ENCODE measurements at regions not wholly inside any gene's neighbourhood (a gene's known extent, or its start where the extent isn't known, plus 50 kb on each side); places are given as distances from the start of the nearest gene placed in this dataset.

DNA sequence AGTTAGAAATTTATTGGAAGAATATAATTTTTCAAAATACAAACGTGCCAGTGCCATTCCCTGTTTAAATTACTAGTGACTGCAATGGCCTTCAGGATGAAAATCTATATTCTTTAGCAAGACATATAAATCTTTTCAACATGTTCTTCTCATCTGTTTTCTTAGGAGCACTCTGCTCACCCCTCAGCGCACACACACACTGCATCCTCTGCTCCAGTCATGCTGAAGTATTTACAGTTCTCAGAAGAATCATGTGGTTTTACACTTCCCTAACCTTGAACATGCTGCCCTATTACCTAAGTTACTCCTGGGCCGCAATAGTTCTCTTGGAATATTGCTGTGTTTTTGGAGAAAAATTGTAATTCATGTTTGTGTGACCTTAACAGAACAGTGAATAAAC, 820.6 kb downstream of the CDH8 start:
- Mint-ChIP-seq H3K4me1 (ENCODE audit: low read depth) (no peaks in the 10 kb centered on the region), H3K9me3 (ENCODE audit: insufficient read depth) (peaks cover 12% of the 10 kb centered on the region), H3K27me3 (ENCODE audit: low read depth) (no peaks in the 10 kb centered on the region), H3K36me3 (ENCODE audit: low read depth) (no peaks in the 10 kb centered on the region), H3K27ac (no peak overlapping the region), H3K4me3 (no peak overlapping the region)
- ChIA-PET CTCF (no interaction called here), POLR2A (no interaction called here)
- DNase-seq (no peak), ATAC-seq (no peak)

DNA sequence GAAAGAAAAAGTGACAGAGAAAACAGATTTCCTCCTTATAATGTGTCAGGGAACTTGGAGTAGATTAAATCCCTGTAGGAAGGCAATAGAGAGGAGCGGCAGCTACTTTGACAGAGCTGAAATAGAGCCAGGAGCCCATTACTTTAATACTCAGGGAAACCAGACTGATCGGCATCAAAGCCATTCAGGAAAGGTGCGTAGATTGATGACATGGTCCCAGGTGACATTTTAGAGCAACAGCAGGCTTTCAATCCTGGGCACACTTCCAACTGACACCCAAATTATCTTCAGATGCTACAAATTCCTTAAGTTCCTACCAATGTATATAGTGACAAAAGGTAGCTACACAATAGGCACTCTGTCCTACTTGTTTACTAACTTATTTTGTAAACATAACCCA, 821.5 kb downstream of the CDH8 start:
- DNase-seq, result no peak
- Mint-ChIP-seq H3K4me1 (ENCODE audit: low read depth) (no peaks in the 10 kb centered on the region), H3K27ac (no peak overlapping the region), H3K4me3 (no peak overlapping the region), H3K36me3 (ENCODE audit: low read depth) (no peaks in the 10 kb centered on the region), H3K27me3 (ENCODE audit: low read depth) (no peaks in the 10 kb centered on the region), H3K9me3 (ENCODE audit: insufficient read depth) (peaks cover 12% of the 10 kb centered on the region)
- CTCF ChIA-PET, result no interaction called here
- POLR2A ChIA-PET, result no interaction called here
- no peak for ATAC-seq

DNA sequence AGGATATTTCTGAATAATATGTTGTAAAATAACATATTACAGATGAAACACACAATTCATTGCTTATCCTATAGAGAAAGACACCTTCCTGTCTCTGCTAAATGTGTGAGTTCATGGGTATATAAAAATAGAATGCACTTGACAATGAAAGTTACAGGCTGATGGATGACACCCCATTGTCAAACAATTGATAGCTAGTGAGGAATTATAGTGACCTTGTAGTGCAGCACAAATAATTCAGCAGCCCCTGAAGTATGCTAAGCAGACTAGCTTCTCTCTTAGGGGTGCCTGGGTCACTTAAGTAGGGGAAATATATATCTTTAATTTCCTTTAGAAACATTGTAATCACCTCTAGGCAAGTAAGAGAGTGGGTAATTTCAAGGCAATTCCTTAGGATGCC, 826.2 kb downstream of the CDH8 start:
- CTCF ChIA-PET, result no interaction called here
- ATAC-seq, result no peak

DNA sequence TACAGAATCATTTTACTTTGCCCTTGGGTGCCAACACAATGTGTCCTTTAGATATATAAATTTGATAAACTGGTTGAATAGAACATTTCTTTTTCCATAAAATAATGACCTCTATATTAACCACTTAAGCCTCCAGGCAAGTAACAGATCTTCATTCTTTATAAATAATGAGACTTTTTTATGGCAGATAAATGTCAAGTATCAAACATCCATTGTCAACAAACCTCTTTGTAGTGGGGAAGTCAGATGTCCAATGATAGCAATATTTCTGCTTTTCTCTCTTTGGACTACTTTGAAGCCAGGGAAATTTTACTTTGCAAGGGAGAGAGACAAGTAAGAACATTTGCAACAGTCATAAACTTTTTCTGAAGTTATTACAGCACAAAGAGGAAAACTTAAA, 841.2 kb downstream of the CDH8 start:
- ATAC-seq (no peak), DNase-seq (no peak)
- H3K36me3 Mint-ChIP-seq (ENCODE audit: low read depth), result no peaks in the 10 kb centered on the region
- no peaks in the 10 kb centered on the region for H3K4me1 Mint-ChIP-seq (ENCODE audit: low read depth)
- ChIA-PET POLR2A (no interaction called here), CTCF (no interaction called here)
- no peaks in the 10 kb centered on the region for H3K27me3 Mint-ChIP-seq (ENCODE audit: low read depth)
- peaks cover 12% of the 10 kb centered on the region for H3K9me3 Mint-ChIP-seq (ENCODE audit: insufficient read depth)
- H3K27ac Mint-ChIP-seq, result no peak overlapping the region
- no peak overlapping the region for H3K4me3 Mint-ChIP-seq

More for the DNA sequence above, 826.2 kb downstream of the CDH8 start:
- Mint-ChIP-seq H3K4me1 (ENCODE audit: low read depth) (no peaks in the 10 kb centered on the region), H3K27me3 (ENCODE audit: low read depth) (no peaks in the 10 kb centered on the region), H3K27ac (no peak overlapping the region), H3K4me3 (no peak overlapping the region), H3K9me3 (ENCODE audit: insufficient read depth) (peaks cover 13% of the 10 kb centered on the region), H3K36me3 (ENCODE audit: low read depth) (no peaks in the 10 kb centered on the region)
- POLR2A ChIA-PET, result no interaction called here
- no peak for DNase-seq

DNA sequence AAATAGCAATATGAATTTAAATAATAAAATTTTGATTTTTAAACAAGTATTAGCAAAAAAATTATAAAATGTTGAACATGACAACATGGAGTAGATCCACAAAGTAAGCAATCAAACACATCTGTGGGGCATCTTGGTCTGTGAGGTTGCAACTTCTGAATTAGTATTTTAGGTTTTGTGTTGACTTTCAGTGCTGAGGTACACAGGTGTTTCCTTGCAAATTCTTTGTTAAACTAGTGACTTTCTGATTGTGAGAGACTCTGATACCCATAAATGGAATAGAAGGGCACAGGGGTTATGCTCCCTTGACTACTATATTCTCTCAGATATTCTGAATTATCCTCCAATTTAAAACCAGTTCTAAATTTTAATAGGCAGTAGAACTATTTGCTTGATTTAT, 841.7 kb downstream of the CDH8 start:
- Mint-ChIP-seq H3K27ac (no peak overlapping the region), H3K9me3 (ENCODE audit: insufficient read depth) (peaks cover 12% of the 10 kb centered on the region), H3K4me3 (no peak overlapping the region), H3K36me3 (ENCODE audit: low read depth) (no peaks in the 10 kb centered on the region), H3K4me1 (ENCODE audit: low read depth) (no peaks in the 10 kb centered on the region), H3K27me3 (ENCODE audit: low read depth) (no peaks in the 10 kb centered on the region)
- ChIA-PET CTCF (no interaction called here), POLR2A (no interaction called here)
- ATAC-seq, result no peak
- no peak for DNase-seq

DNA sequence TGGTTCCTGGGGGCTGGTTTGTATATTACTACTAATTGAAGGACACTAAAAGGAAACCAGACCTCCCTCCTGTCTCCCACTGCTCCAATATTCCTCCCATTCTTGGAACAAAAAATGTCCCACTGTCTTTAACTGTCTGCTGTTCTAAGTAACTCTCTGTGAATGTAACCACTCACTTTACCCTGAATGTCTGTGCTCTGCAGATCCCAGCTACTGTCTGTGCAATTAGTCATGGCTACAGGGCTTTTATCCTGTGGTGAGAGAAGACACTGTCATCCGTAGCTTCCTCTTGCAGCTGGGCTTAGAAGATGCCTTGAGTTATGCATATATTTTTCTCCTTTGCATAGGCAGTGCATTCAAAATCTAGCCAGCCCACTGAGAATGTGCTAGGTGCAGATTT, 853.8 kb downstream of the CDH8 start:
- no peaks in the 10 kb centered on the region for H3K4me1 Mint-ChIP-seq (ENCODE audit: low read depth)
- H3K36me3 Mint-ChIP-seq (ENCODE audit: low read depth), result no peaks in the 10 kb centered on the region
- no peaks in the 10 kb centered on the region for H3K27me3 Mint-ChIP-seq (ENCODE audit: low read depth)
- no peak overlapping the region for H3K27ac Mint-ChIP-seq
- H3K4me3 Mint-ChIP-seq, result no peak overlapping the region
- DNase-seq (no peak), ATAC-seq (no peak)
- CTCF ChIA-PET, result no interaction called here
- POLR2A ChIA-PET, result no interaction called here
- peaks cover 19% of the 10 kb centered on the region for H3K9me3 Mint-ChIP-seq (ENCODE audit: insufficient read depth)

DNA sequence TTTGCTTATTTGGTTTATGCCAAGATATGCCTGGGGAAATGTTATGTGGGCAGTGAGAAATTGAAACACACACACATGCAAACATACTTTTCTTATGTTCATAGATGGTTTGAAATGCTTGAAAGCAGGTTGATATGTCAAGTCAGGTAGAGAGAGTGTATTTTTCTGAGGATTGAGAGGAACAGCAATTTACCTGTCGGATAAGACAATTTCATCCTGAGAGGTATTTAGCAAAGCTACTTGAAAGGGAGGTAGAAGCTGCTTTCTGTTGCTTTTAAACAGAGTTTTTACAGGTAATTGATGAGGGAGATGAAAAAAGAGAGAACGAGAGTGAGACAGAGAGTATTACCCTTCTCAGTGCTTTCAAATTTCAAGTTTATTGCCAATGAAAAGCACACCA, 854.3 kb downstream of the CDH8 start:
- Mint-ChIP-seq H3K4me3 (no peak overlapping the region), H3K36me3 (ENCODE audit: low read depth) (no peaks in the 10 kb centered on the region), H3K4me1 (ENCODE audit: low read depth) (no peaks in the 10 kb centered on the region), H3K27me3 (ENCODE audit: low read depth) (no peaks in the 10 kb centered on the region), H3K9me3 (ENCODE audit: insufficient read depth) (peaks cover 19% of the 10 kb centered on the region), H3K27ac (no peak overlapping the region)
- ATAC-seq, result no peak
- ChIA-PET POLR2A (no interaction called here), CTCF (no interaction called here)
- DNase-seq, result no peak

DNA sequence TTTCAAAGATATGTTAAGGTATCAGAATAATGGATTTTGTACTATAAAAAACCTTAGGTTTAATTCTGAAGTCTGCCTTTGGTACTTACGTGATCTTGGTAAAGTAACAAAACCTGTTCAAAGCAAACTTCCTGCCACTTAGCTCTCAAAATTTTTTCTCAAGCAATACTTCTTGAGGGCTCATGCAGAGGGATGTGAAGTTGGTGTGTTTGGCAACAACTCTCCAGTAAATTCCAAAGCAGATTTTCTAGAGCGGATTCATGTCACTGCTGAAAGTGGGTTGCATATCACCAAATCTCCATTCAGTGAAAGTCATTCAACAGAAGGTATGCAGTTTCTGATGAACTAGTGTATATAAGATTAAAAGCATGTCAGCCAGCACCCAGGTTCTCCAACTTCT, 856.7 kb downstream of the CDH8 start:
- Mint-ChIP-seq H3K9me3 (ENCODE audit: insufficient read depth) (peaks cover 16% of the 10 kb centered on the region), H3K27me3 (ENCODE audit: low read depth) (no peaks in the 10 kb centered on the region), H3K36me3 (ENCODE audit: low read depth) (no peaks in the 10 kb centered on the region), H3K4me3 (no peak overlapping the region), H3K27ac (no peak overlapping the region), H3K4me1 (ENCODE audit: low read depth) (no peaks in the 10 kb centered on the region)
- DNase-seq (no peak), ATAC-seq (no peak)
- ChIA-PET CTCF (no interaction called here), POLR2A (no interaction called here)

DNA sequence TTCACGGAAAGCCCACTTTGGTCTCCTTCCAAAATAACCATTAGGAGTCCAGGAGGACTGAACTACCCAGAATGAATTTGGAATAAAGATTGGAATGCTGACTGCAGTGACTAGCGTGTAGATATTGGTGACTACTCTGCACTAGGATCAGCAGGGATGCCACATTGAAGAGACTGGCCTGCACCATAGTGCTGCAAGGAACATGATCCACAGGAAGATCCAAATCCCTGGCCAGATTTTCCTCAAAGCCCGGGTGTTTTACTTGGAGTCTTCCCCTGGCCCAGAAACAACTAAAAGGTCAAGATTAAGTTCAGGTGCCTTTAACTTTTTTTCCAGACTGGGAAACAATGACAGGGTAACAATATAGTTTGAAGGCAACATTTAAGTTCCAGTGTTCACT, 870.4 kb downstream of the CDH8 start:
- ATAC-seq (no peak), DNase-seq (no peak)
- peaks cover 14% of the 10 kb centered on the region for H3K9me3 Mint-ChIP-seq (ENCODE audit: insufficient read depth)
- no peaks in the 10 kb centered on the region for H3K4me1 Mint-ChIP-seq (ENCODE audit: low read depth)
- ChIA-PET CTCF (no interaction called here), POLR2A (no interaction called here)
- no peaks in the 10 kb centered on the region for H3K27me3 Mint-ChIP-seq (ENCODE audit: low read depth)
- H3K4me3 Mint-ChIP-seq, result no peak overlapping the region
- no peak overlapping the region for H3K27ac Mint-ChIP-seq
- H3K36me3 Mint-ChIP-seq (ENCODE audit: low read depth), result no peaks in the 10 kb centered on the region

DNA sequence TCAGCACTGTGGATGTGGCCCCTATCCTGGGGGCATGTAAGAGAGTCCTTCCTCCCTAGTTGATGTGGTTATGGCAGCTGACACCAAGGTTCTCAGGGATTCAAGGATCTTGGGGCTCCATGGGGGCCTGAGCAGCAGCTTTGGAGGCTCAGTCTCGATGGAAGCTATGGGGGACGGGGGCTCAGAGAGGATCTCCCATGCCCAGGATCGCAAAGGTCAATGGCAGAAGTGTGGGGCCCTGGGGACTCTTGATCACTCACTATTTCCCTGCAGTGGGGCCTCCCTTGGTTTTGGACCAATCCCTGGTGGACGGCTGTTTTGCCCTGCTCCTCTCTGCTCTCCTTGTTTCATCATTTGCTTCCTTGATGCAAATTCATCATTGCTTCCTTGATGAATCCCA, 885.9 kb downstream of the CDH8 start:
- ATAC-seq, result no peak

DNA sequence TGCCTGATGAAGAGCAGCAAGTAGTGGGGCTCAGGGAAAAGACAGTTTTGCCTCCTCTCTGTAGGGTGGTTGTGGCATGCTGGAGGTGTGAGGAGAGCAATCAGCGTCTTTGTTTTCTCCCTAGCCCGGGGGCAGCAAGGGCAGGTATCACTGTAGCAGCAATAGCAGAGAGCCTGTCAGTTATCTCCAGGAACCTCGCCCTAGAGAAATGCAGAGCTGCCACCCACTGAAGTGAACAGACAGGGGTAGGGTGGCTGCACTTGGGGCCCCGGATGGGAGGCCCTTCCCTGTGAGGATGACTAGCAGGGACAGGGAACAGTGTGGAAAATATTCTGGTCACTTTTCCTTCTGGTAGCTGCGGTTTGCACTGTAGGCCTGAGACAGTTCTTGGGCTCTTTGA, 886.5 kb downstream of the CDH8 start:
- ChIA-PET CTCF (no interaction called here), POLR2A (no interaction called here)
- no peaks in the 10 kb centered on the region for H3K4me1 Mint-ChIP-seq (ENCODE audit: low read depth)
- no peak for DNase-seq
- H3K36me3 Mint-ChIP-seq (ENCODE audit: low read depth), result no peaks in the 10 kb centered on the region
- no peak for ATAC-seq
- peaks cover 10% of the 10 kb centered on the region for H3K9me3 Mint-ChIP-seq (ENCODE audit: insufficient read depth)
- no peaks in the 10 kb centered on the region for H3K27me3 Mint-ChIP-seq (ENCODE audit: low read depth)
- no peak overlapping the region for H3K27ac Mint-ChIP-seq
- no peak overlapping the region for H3K4me3 Mint-ChIP-seq

More for the DNA sequence above, 885.9 kb downstream of the CDH8 start:
- no peak overlapping the region for H3K4me3 Mint-ChIP-seq
- H3K9me3 Mint-ChIP-seq (ENCODE audit: insufficient read depth), result peaks cover 10% of the 10 kb centered on the region
- DNase-seq, result no peak
- H3K27ac Mint-ChIP-seq, result no peak overlapping the region
- ChIA-PET POLR2A (no interaction called here), CTCF (no interaction called here)
- no peaks in the 10 kb centered on the region for H3K4me1 Mint-ChIP-seq (ENCODE audit: low read depth)
- H3K27me3 Mint-ChIP-seq (ENCODE audit: low read depth), result no peaks in the 10 kb centered on the region
- no peaks in the 10 kb centered on the region for H3K36me3 Mint-ChIP-seq (ENCODE audit: low read depth)

DNA sequence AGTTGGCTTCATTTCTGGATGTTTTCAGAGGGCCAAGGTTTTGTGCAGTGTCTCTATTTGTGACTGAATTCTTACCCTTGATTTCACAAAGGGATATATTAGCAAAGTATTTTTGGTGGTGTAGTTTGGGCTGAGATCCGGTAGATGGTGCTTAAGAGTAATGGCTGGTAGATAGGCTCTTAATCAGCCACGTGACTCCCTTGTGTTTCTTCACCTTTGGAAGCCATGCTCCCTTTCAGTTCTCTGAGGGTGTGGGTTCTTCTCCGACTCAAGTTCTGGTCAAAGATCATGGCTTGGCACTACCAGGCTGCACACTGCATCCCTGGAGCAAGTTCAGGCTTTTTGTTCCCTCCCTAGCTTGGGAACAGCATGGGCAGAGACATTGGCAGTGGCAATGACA, 887.3 kb downstream of the CDH8 start:
- H3K4me1 Mint-ChIP-seq (ENCODE audit: low read depth), result no peaks in the 10 kb centered on the region
- DNase-seq, result no peak
- no peak overlapping the region for H3K4me3 Mint-ChIP-seq
- ChIA-PET CTCF (no interaction called here), POLR2A (no interaction called here)
- no peak overlapping the region for H3K27ac Mint-ChIP-seq
- ATAC-seq, result no peak
- H3K27me3 Mint-ChIP-seq (ENCODE audit: low read depth), result no peaks in the 10 kb centered on the region
- H3K36me3 Mint-ChIP-seq (ENCODE audit: low read depth), result no peaks in the 10 kb centered on the region
- peaks cover 10% of the 10 kb centered on the region for H3K9me3 Mint-ChIP-seq (ENCODE audit: insufficient read depth)

DNA sequence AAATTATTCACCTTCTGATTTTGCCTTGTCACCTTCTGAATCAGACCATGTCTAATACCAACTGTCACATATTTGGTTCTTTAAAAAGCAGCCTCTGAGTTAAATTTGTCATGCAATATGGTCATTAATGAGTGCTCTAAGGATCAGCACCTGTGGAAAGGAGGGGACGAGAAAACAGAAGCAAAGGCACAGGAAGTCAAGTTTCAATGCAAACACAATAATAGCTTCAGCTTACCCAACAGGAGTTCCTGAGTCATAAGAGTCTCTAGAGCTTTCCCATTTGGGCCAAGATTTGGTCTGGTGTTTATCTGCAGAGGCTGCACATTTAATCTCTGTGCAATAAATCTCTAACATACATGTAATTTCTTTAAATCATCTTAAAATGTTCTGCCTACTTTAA, 889.8 kb downstream of the CDH8 start:
- ChIA-PET POLR2A (no interaction called here), CTCF (no interaction called here)
- no peaks in the 10 kb centered on the region for H3K36me3 Mint-ChIP-seq (ENCODE audit: low read depth)
- peaks cover 6% of the 10 kb centered on the region for H3K9me3 Mint-ChIP-seq (ENCODE audit: insufficient read depth)
- H3K4me1 Mint-ChIP-seq (ENCODE audit: low read depth), result no peaks in the 10 kb centered on the region
- DNase-seq (no peak), ATAC-seq (no peak)
- no peaks in the 10 kb centered on the region for H3K27me3 Mint-ChIP-seq (ENCODE audit: low read depth)
- H3K4me3 Mint-ChIP-seq, result no peak overlapping the region
- H3K27ac Mint-ChIP-seq, result no peak overlapping the region

DNA sequence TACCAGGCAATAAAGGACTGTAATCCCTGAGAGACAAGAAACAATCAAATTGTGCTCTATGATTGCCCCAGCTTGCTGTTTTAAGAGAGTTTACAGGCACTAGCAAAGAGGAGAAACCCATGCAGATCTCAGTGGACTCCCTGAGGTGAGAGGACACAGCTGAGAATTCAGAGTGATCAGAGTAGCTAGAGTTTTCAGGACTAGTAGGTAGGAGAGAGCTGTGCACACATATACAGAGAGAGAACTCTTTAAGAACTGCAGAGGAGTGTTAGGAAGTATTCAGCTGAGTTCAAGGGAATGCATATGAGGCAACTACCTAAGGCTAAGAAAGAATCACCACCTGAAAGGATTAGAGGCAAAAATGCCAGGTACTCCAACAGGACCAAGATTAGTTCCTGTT, 904.8 kb downstream of the CDH8 start:
- H3K36me3 Mint-ChIP-seq (ENCODE audit: low read depth), result no peaks in the 10 kb centered on the region
- H3K27me3 Mint-ChIP-seq (ENCODE audit: low read depth), result no peaks in the 10 kb centered on the region
- peaks cover 29% of the 10 kb centered on the region for H3K9me3 Mint-ChIP-seq (ENCODE audit: insufficient read depth)

More for the DNA sequence above, 904.8 kb downstream of the CDH8 start:
- Mint-ChIP-seq H3K27ac (no peak overlapping the region), H3K4me1 (ENCODE audit: low read depth) (no peaks in the 10 kb centered on the region), H3K4me3 (no peak overlapping the region)
- POLR2A ChIA-PET, result no interaction called here
- ATAC-seq, result no peak
- no peak for DNase-seq
- CTCF ChIA-PET, result no interaction called here
